M059J (cell line): ENCODE measurements at regions not wholly inside any gene's neighbourhood (a gene's known extent, or its start where the extent isn't known, plus 50 kb on each side); places are given as distances from the start of the nearest gene placed in this dataset.

ENCODE experiments used
- DNase-seq: peaks from one replicate; pipeline ENCODE4 v3.0.0-alpha.2; 2012; ENCODE audit warnings: low read depth

GRCh38 chr1:14189381-14189780 lies 409.1 kb upstream of the KAZN start:
- peak; percentile 29 for DNase-seq

GRCh38 chr1:14190508-14190907 lies 408.0 kb upstream of the KAZN start:
- peak; percentile 75 for DNase-seq

GRCh38 chr1:14194511-14194910 lies 404.0 kb upstream of the KAZN start:
- DNase-seq: no peak

- no peak for DNase-seq
Observed at GRCh38 chr1:14205066-14205465, 393.4 kb upstream of the KAZN start.

- peak; percentile 37 for DNase-seq
Observed at GRCh38 chr1:14215151-14215550, 383.3 kb upstream of the KAZN start.

- DNase-seq: no peak
Observed at GRCh38 chr1:14217384-14217783, 381.1 kb upstream of the KAZN start.

GRCh38 chr1:14220324-14220723 lies 378.2 kb upstream of the KAZN start:
- peak; percentile 45 for DNase-seq

- no peak for DNase-seq
Observed at GRCh38 chr1:14220811-14221210, 377.7 kb upstream of the KAZN start.

GRCh38 chr1:14222086-14222485 lies 376.4 kb upstream of the KAZN start:
- no peak for DNase-seq

GRCh38 chr1:14228677-14229076 lies 369.8 kb upstream of the KAZN start:
- DNase-seq: peak; percentile 12

- no peak for DNase-seq
Observed at GRCh38 chr1:14233510-14233909, 365.0 kb upstream of the KAZN start.

GRCh38 chr1:14236097-14236496 lies 362.4 kb upstream of the KAZN start:
- DNase-seq: no peak

GRCh38 chr1:14238472-14239307 lies 359.8 kb upstream of the KAZN start:
- no peak for DNase-seq

GRCh38 chr1:14240265-14240664 lies 358.2 kb upstream of the KAZN start:
- DNase-seq: no peak

GRCh38 chr1:14242123-14242522 lies 356.4 kb upstream of the KAZN start:
- DNase-seq: no peak

GRCh38 chr1:14242870-14243269 lies 355.6 kb upstream of the KAZN start:
- no peak for DNase-seq

GRCh38 chr1:14245954-14246353 lies 352.5 kb upstream of the KAZN start:
- no peak for DNase-seq

- no peak for DNase-seq
Observed at GRCh38 chr1:14246471-14246870, 352.0 kb upstream of the KAZN start.

- no peak for DNase-seq
Observed at GRCh38 chr1:14247666-14248065, 350.8 kb upstream of the KAZN start.

- no peak for DNase-seq
Observed at GRCh38 chr1:14251871-14252270, 346.6 kb upstream of the KAZN start.

GRCh38 chr1:14253676-14254075 lies 344.8 kb upstream of the KAZN start:
- DNase-seq: no peak

GRCh38 chr1:14254251-14254650 lies 344.2 kb upstream of the KAZN start:
- no peak for DNase-seq

- no peak for DNase-seq
Observed at GRCh38 chr1:14255233-14255632, 343.3 kb upstream of the KAZN start.

GRCh38 chr1:14255711-14256110 lies 342.8 kb upstream of the KAZN start:
- peak; percentile 63 for DNase-seq
